ENCODE measurements at regions not wholly inside any gene's neighbourhood (a gene's known extent, or its start where the extent isn't known, plus 50 kb on each side); places are given as distances from the start of the nearest gene placed in this dataset.

GRCh38 chr1:101317590-101317989 lies 80.8 kb downstream of the S1PR1 start:
- DNase-seq = no peak

DNA sequence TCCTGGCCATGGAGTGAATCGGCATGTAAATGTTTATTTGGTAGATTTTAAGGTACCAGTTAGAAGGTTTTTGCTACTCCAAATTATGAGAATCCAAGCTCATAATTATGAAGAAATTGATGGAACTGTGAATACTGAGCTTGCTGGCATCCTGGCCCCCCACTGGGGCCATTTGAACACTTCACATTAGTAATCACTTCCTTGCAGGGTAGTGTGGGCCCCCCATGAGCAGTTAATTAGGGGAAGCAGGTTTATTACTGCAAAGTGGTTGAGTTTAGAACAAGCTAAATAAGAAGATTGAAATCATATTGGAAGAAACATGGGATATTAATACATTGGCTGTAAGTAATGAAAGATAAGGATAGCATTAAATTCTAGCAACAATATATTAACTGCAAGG lies 86.7 kb downstream of the S1PR1 start:
- DNase-seq = no peak

- no peak for DNase-seq
These were observed 88.3 kb downstream of the S1PR1 start for GRCh38 chr1:101325144-101325543.

DNA sequence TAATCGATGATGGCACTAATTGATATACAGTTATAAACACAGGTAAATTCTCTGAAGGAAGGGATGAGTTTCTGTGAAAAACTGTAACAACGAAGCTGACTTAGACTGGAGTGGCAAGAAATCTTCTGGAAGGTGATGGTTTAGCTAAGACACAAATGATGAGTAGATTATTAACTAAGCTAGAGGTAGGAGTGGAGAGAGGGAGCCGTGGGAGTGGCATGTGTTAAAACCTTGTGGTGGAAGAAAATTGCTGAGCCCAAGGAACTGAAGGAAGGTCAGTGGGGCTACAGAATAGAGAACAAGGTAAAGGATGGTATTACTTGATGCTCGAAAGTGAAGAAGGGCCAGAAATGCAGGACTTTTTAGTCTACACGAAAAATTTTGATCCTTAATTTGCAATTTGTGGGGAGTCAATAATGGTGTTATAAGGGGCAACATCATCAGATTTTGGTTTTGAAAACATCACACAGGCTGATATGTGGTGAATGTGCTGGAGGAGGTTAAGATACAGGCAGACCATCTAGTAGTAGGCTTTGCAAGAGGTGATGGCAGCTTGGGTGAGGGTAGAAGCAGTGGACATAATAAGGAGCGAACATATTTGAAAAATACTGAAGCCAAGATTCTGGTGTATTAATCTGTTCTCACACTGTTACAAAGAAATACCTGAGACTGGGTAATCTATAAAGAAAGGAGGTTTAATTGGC lies 93.8 kb downstream of the S1PR1 start:
- no peak for DNase-seq

- DNase-seq = no peak
These were observed 95.0 kb downstream of the S1PR1 start for GRCh38 chr1:101331794-101332193.

DNA sequence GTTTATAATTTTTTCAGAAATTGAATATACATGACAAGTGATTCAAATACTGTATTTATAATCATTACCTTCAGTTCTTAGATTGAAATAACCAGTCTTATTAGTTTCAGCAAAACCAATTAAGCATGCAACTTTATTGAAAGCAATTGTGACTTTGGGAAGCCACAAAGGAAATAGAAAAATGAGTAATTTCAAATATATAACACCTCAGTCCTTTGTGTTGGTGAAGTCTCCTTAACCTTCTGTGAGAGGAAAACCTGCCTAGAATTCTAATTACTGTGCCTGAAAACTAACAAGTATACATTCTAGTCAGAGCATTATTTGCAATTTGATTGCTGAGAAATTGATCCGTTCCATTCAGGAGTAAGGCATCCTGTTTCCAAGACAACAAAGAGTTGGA lies 95.8 kb downstream of the S1PR1 start:
- no peak for DNase-seq

GRCh38 chr1:101333186-101333585 lies 96.4 kb downstream of the S1PR1 start:
- DNase-seq = no peak

GRCh38 chr1:101337968-101338367 lies 101.1 kb downstream of the S1PR1 start:
- DNase-seq = no peak

GRCh38 chr1:101338714-101339430 lies 102.1 kb downstream of the S1PR1 start:
- no peak for DNase-seq

DNA sequence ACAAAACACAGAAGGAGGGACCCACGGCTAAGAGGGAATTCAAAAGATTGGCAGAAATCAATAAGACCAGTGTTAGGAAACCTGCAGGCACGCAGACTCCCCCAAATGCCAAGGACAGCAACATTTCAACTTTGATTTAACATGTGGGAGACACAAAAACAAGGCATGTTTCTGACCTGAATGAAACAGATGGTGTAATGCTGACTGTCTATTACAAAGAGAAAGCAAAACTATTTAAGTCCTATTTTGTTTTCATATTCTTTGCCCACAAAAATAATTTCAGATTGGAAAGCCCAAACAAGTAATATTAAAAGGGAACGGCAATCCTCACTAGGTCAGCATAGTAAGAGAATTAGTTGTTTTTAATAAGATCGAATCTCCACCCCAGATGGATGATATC lies 107.9 kb downstream of the S1PR1 start:
- DNase-seq = no peak

- no peak for DNase-seq
These were observed 109.6 kb downstream of the S1PR1 start for GRCh38 chr1:101346419-101346818.

GRCh38 chr1:101356013-101356412 lies 119.2 kb downstream of the S1PR1 start:
- DNase-seq = no peak

DNA sequence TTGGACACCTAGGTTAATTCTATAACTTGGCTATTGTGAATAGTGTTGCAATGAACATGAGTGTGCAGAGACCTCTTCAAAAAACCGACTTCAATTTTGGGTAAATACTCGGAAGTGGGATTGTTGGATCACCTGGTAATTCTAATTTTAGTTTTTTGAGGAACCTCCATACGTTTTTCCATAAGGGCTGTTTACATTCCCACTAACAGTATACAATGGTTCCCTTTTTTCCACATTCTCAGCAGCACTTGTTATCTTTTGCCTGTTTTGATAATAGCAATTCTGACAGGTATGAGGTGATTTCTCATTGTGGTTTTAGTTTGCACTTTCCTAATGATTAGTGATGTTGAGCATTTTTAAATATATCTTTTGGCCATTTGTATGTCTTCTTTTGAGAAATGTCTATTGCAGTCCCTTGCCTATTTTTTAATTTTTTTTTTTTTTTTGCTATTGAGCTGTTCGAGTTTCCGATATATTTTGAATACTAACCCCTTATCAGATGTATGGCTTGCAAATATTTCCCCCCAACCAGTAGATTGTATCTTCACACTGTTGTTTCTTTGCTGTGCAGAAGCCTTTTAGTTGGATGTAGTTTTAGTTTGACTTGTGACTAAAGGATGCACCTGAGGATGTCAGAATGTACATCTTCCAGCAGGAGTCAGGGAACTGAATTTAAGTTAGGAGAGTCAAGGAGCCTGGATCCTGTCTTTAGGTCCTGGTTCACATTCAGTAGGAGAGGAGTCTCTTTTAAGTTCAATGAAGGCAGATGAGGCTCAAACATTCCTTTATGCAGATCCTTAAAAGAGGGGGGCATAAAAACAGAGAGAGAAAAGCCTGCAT lies 120.0 kb downstream of the S1PR1 start:
- no peak for DNase-seq

- peak; percentile 54 to 56 for DNase-seq
These were observed 120.7 kb downstream of the S1PR1 start for GRCh38 chr1:101357444-101357986.

- DNase-seq = no peak
These were observed 123.7 kb downstream of the S1PR1 start for GRCh38 chr1:101360506-101360905.

DNA sequence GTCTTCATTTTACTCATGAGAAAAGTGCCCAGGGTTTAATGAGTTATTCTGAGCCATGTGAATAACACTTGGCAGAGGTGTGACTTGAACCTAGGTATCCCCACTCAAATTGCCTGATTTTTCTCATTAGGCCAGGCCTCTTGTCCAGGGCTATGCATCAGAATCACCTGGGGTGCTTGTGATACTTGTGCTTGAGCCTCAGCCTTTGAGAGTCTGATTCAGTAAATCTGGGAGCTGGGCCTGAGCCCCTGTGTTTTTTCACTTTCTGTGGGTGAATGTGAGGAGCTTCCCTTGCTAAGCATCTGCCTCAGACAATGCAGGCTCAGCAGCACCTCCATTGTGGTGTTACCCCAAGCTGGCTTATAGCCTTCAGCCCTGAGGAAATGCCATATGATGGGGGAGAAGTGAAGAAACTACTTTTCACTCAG lies 127.1 kb downstream of the S1PR1 start:
- DNase-seq = no peak

GRCh38 chr1:101364370-101365120 lies 127.7 kb downstream of the S1PR1 start:
- no peak for DNase-seq

- DNase-seq = no peak
These were observed 128.4 kb downstream of the S1PR1 start for GRCh38 chr1:101365186-101365585.

GRCh38 chr1:101365878-101366277 lies 129.1 kb downstream of the S1PR1 start:
- no peak for DNase-seq

DNA sequence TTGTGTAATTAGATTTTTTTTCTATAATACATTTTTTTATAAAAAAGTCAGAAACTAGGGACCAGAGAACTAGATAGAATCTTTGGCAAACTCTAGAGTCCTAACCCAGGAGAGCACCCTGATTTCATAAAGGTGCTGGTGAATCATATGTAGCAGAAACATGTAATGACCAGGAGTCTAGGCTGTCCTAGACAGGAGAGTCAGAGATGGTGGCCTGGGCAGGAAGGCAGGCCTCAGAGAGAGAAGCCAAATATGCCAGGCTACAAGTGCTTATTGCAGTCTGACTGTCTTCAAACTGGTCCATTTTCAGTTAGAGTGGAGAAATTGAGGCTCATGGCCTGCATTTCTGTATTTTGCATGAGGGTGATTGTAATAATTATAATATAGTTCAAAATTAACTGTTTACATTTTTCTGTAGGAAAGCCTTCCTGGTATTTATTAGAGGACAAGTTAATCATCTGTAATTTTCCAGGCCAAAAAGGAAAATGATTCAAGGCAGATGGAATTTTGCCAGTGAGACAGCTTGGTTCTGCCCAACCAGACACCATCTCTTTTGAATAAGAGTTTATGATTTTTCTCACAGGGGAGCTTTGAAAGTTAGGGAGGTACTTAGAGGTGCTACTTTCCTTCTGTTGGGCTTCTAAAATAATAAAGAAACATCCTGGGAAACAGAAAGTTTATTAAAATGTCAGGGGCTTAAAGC lies 129.8 kb downstream of the S1PR1 start:
- DNase-seq = no peak

GRCh38 chr1:101367630-101368029 lies 130.8 kb downstream of the S1PR1 start:
- no peak for DNase-seq

DNA sequence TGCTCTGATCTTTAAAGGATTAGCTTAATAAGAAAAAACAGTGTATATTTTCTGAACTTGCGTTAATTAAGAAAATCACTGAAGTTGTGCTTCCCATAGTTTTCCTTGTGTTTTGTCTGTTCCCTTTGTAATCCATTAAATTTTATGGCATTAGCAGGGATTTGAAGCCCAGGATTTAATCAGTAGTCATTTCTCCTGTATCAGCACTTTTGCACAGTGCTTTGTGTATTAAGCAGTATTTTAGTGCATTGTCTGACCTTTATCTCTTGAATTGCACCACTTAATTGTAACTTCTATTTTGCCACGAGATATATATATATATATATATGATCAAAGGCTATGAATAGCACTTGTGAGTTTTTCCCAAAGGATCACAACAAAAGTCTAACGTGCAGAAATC lies 133.7 kb downstream of the S1PR1 start:
- no peak for DNase-seq
